ENCODE measurements at regions not wholly inside any gene's neighbourhood (a gene's known extent, or its start where the extent isn't known, plus 50 kb on each side); places are given as distances from the start of the nearest gene placed in this dataset.

- DNase-seq = peak; percentile 60
These were observed 259.2 kb downstream of the CBLN1 start for GRCh38 chr16:49022351-49022963.

GRCh38 chr16:49021136-49021535 is 260.5 kb downstream of the CBLN1 start:
- peak; percentile 76 for DNase-seq

GRCh38 chr16:49020436-49020835 is 261.2 kb downstream of the CBLN1 start:
- no peak for DNase-seq

- peak; percentile 97 for DNase-seq
These were observed 261.8 kb downstream of the CBLN1 start for GRCh38 chr16:49019831-49020230.

- peak; percentile 96 for DNase-seq
These were observed 262.5 kb downstream of the CBLN1 start for GRCh38 chr16:49019081-49019633.

GRCh38 chr16:49018259-49018931 is 263.2 kb downstream of the CBLN1 start:
- peak; percentile 5 for DNase-seq

- peak; percentile 12 for DNase-seq
These were observed 264.1 kb downstream of the CBLN1 start for GRCh38 chr16:49017501-49017900.

- no peak for DNase-seq
These were observed 265.2 kb downstream of the CBLN1 start for GRCh38 chr16:49016461-49016860.

- DNase-seq = peak; percentile 4
These were observed 266.4 kb downstream of the CBLN1 start for GRCh38 chr16:49015225-49015592.

- no peak for DNase-seq
These were observed 267.1 kb downstream of the CBLN1 start for GRCh38 chr16:49014277-49015224.

- no peak for DNase-seq
These were observed 267.9 kb downstream of the CBLN1 start for GRCh38 chr16:49013727-49014080.

GRCh38 chr16:49012961-49013726 is 268.5 kb downstream of the CBLN1 start:
- peak; percentile 91 for DNase-seq

GRCh38 chr16:49011901-49012300 is 269.7 kb downstream of the CBLN1 start:
- DNase-seq = no peak

- DNase-seq = no peak
These were observed 270.8 kb downstream of the CBLN1 start for GRCh38 chr16:49010879-49011278.

GRCh38 chr16:49010396-49010795 is 271.2 kb downstream of the CBLN1 start:
- DNase-seq = no peak

- peak; percentile 7 for DNase-seq
These were observed 272.4 kb downstream of the CBLN1 start for GRCh38 chr16:49009204-49009603.

GRCh38 chr16:49003992-49004391 is 277.6 kb downstream of the CBLN1 start:
- DNase-seq = no peak

- DNase-seq = peak; percentile 62
These were observed 278.6 kb downstream of the CBLN1 start for GRCh38 chr16:49003022-49003421.

GRCh38 chr16:49000594-49000993 is 281.0 kb downstream of the CBLN1 start:
- peak; percentile 41 for DNase-seq

GRCh38 chr16:48999508-48999907 is 282.1 kb downstream of the CBLN1 start:
- peak; percentile 15 for DNase-seq

- DNase-seq = peak; percentile 2
These were observed 282.6 kb downstream of the CBLN1 start for GRCh38 chr16:48999044-48999443.

GRCh38 chr16:48997946-48998345 is 283.7 kb downstream of the CBLN1 start:
- no peak for DNase-seq

Data from NCI-H69 (cell line).